ENCODE measurements at regions not wholly inside any gene's neighbourhood (a gene's known extent, or its start where the extent isn't known, plus 50 kb on each side); places are given as distances from the start of the nearest gene placed in this dataset.

- no peak for DNase-seq
Observed at GRCh38 chr9:107881626-107882300, 392.2 kb upstream of the KLF4 start.

- no peak for DNase-seq
Observed at GRCh38 chr9:107878462-107878861, 388.9 kb upstream of the KLF4 start.

GRCh38 chr9:107875571-107875980 is 386.0 kb upstream of the KLF4 start:
- DNase-seq: no peak

- DNase-seq: no peak
Observed at GRCh38 chr9:107874591-107875369, 385.2 kb upstream of the KLF4 start.

- DNase-seq: no peak
Observed at GRCh38 chr9:107874137-107874536, 384.6 kb upstream of the KLF4 start.

GRCh38 chr9:107872457-107873192 is 383.1 kb upstream of the KLF4 start:
- no peak for DNase-seq

- no peak for DNase-seq
Observed at GRCh38 chr9:107870927-107871680, 381.5 kb upstream of the KLF4 start.

GRCh38 chr9:107870221-107870620 is 380.7 kb upstream of the KLF4 start:
- DNase-seq: no peak

GRCh38 chr9:107869111-107869510 is 379.5 kb upstream of the KLF4 start:
- DNase-seq: no peak

GRCh38 chr9:107868186-107868585 is 378.6 kb upstream of the KLF4 start:
- no peak for DNase-seq

GRCh38 chr9:107867738-107868137 is 378.2 kb upstream of the KLF4 start:
- DNase-seq: no peak

- no peak for DNase-seq
Observed at GRCh38 chr9:107866711-107867311, 377.2 kb upstream of the KLF4 start.

- DNase-seq: no peak
Observed at GRCh38 chr9:107863396-107863795, 373.8 kb upstream of the KLF4 start.

GRCh38 chr9:107862881-107863280 is 373.3 kb upstream of the KLF4 start:
- no peak for DNase-seq

- no peak for DNase-seq
Observed at GRCh38 chr9:107862323-107862722, 372.8 kb upstream of the KLF4 start.

- no peak for DNase-seq
Observed at GRCh38 chr9:107861075-107861474, 371.5 kb upstream of the KLF4 start.

GRCh38 chr9:107858260-107858659 is 368.7 kb upstream of the KLF4 start:
- DNase-seq: no peak

GRCh38 chr9:107856633-107857032 is 367.1 kb upstream of the KLF4 start:
- DNase-seq: no peak

GRCh38 chr9:107855164-107855563 is 365.6 kb upstream of the KLF4 start:
- DNase-seq: no peak

GRCh38 chr9:107853461-107853860 is 363.9 kb upstream of the KLF4 start:
- DNase-seq: no peak

- DNase-seq: no peak
Observed at GRCh38 chr9:107852891-107853290, 363.3 kb upstream of the KLF4 start.

- DNase-seq: no peak
Observed at GRCh38 chr9:107850653-107851052, 361.1 kb upstream of the KLF4 start.
